ENCODE measurements at regions not wholly inside any gene's neighbourhood (a gene's known extent, or its start where the extent isn't known, plus 50 kb on each side); places are given as distances from the start of the nearest gene placed in this dataset.
"Not testable (repeated sequence)": the region's sequence is repeated elsewhere in the genome, so short reads cannot be mapped to it uniquely, and the experiment has no call there.

GRCh38 chr2:131602444-131602843 is 74.8 kb downstream of the CCDC74A start:
- H3K4me3 ChIP-seq (ENCODE audit: low read depth in 1 of 3, low read length in 3 of 3); H3K4me1 ChIP-seq (ENCODE audit: control insufficient read depth in 4 of 4, insufficient read depth in 4 of 4, low read length in 3 of 4); H3K27ac ChIP-seq (ENCODE audit: low read depth in 1 of 2, low read length in 2 of 2); DNase-seq (ENCODE audit: low spot score); H3K27me3 ChIP-seq (ENCODE audit: control insufficient read depth in 4 of 4, insufficient read depth in 4 of 4, low read length in 3 of 4); H3K36me3 ChIP-seq (ENCODE audit: control insufficient read depth in 4 of 4, insufficient read depth in 3 of 4, low read depth in 1 of 4, low read length in 3 of 4); H3K9me3 ChIP-seq (ENCODE audit: control insufficient read depth in 4 of 4, low read length in 3 of 4); H3K9ac ChIP-seq (ENCODE audit: low read depth in 1 of 2, low read length in 2 of 2): not testable (repeated sequence)
- WGBS = 79% methylated on average over 4 of the region's 5 CpGs

GRCh38 chr2:131604652-131605051 is 77.0 kb downstream of the CCDC74A start:
- not testable (repeated sequence) for H3K27me3 ChIP-seq (ENCODE audit: control insufficient read depth in 4 of 4, insufficient read depth in 4 of 4, low read length in 3 of 4); H3K9ac ChIP-seq (ENCODE audit: low read depth in 1 of 2, low read length in 2 of 2); H3K4me1 ChIP-seq (ENCODE audit: control insufficient read depth in 4 of 4, insufficient read depth in 4 of 4, low read length in 3 of 4); DNase-seq (ENCODE audit: low spot score); H3K4me3 ChIP-seq (ENCODE audit: low read depth in 1 of 3, low read length in 3 of 3); H3K36me3 ChIP-seq (ENCODE audit: control insufficient read depth in 4 of 4, insufficient read depth in 3 of 4, low read depth in 1 of 4, low read length in 3 of 4); H3K27ac ChIP-seq (ENCODE audit: low read depth in 1 of 2, low read length in 2 of 2); H3K9me3 ChIP-seq (ENCODE audit: control insufficient read depth in 4 of 4, low read length in 3 of 4)
- WGBS = 73% methylated on average over 2 of the region's 2 CpGs

- not testable (repeated sequence) for H3K9ac ChIP-seq (ENCODE audit: low read depth in 1 of 2, low read length in 2 of 2); H3K27me3 ChIP-seq (ENCODE audit: control insufficient read depth in 4 of 4, insufficient read depth in 4 of 4, low read length in 3 of 4); H3K4me3 ChIP-seq (ENCODE audit: low read depth in 1 of 3, low read length in 3 of 3); H3K27ac ChIP-seq (ENCODE audit: low read depth in 1 of 2, low read length in 2 of 2); H3K9me3 ChIP-seq (ENCODE audit: control insufficient read depth in 4 of 4, low read length in 3 of 4); DNase-seq (ENCODE audit: low spot score); H3K36me3 ChIP-seq (ENCODE audit: control insufficient read depth in 4 of 4, insufficient read depth in 3 of 4, low read depth in 1 of 4, low read length in 3 of 4); H3K4me1 ChIP-seq (ENCODE audit: control insufficient read depth in 4 of 4, insufficient read depth in 4 of 4, low read length in 3 of 4)
- 42% methylated on average over 1 of the region's 1 CpG for WGBS
These were observed 78.7 kb downstream of the CCDC74A start for GRCh38 chr2:131606366-131606765.

GRCh38 chr2:131607056-131607455 is 79.4 kb downstream of the CCDC74A start:
- not testable (repeated sequence) for H3K9me3 ChIP-seq (ENCODE audit: control insufficient read depth in 4 of 4, low read length in 3 of 4); H3K9ac ChIP-seq (ENCODE audit: low read depth in 1 of 2, low read length in 2 of 2); DNase-seq (ENCODE audit: low spot score); H3K36me3 ChIP-seq (ENCODE audit: control insufficient read depth in 4 of 4, insufficient read depth in 3 of 4, low read depth in 1 of 4, low read length in 3 of 4); H3K4me3 ChIP-seq (ENCODE audit: low read depth in 1 of 3, low read length in 3 of 3); H3K27ac ChIP-seq (ENCODE audit: low read depth in 1 of 2, low read length in 2 of 2); H3K27me3 ChIP-seq (ENCODE audit: control insufficient read depth in 4 of 4, insufficient read depth in 4 of 4, low read length in 3 of 4); H3K4me1 ChIP-seq (ENCODE audit: control insufficient read depth in 4 of 4, insufficient read depth in 4 of 4, low read length in 3 of 4)
- 66% methylated on average over 5 of the region's 5 CpGs for WGBS

- 80% methylated on average over 3 of the region's 3 CpGs for WGBS
- H3K4me1 ChIP-seq (ENCODE audit: control insufficient read depth in 4 of 4, insufficient read depth in 4 of 4, low read length in 3 of 4); H3K36me3 ChIP-seq (ENCODE audit: control insufficient read depth in 4 of 4, insufficient read depth in 3 of 4, low read depth in 1 of 4, low read length in 3 of 4); H3K9me3 ChIP-seq (ENCODE audit: control insufficient read depth in 4 of 4, low read length in 3 of 4); H3K9ac ChIP-seq (ENCODE audit: low read depth in 1 of 2, low read length in 2 of 2); DNase-seq (ENCODE audit: low spot score); H3K4me3 ChIP-seq (ENCODE audit: low read depth in 1 of 3, low read length in 3 of 3); H3K27me3 ChIP-seq (ENCODE audit: control insufficient read depth in 4 of 4, insufficient read depth in 4 of 4, low read length in 3 of 4); H3K27ac ChIP-seq (ENCODE audit: low read depth in 1 of 2, low read length in 2 of 2): not testable (repeated sequence)
These were observed 86.9 kb downstream of the CCDC74A start for GRCh38 chr2:131614539-131614938.

- H3K4me1 ChIP-seq (ENCODE audit: control insufficient read depth in 4 of 4, insufficient read depth in 4 of 4, low read length in 3 of 4); H3K9ac ChIP-seq (ENCODE audit: low read depth in 1 of 2, low read length in 2 of 2); H3K27me3 ChIP-seq (ENCODE audit: control insufficient read depth in 4 of 4, insufficient read depth in 4 of 4, low read length in 3 of 4); H3K4me3 ChIP-seq (ENCODE audit: low read depth in 1 of 3, low read length in 3 of 3); H3K36me3 ChIP-seq (ENCODE audit: control insufficient read depth in 4 of 4, insufficient read depth in 3 of 4, low read depth in 1 of 4, low read length in 3 of 4); H3K9me3 ChIP-seq (ENCODE audit: control insufficient read depth in 4 of 4, low read length in 3 of 4); DNase-seq (ENCODE audit: low spot score); H3K27ac ChIP-seq (ENCODE audit: low read depth in 1 of 2, low read length in 2 of 2): not testable (repeated sequence)
- WGBS = 78% methylated on average over 3 of the region's 3 CpGs
These were observed 90.6 kb downstream of the CCDC74A start for GRCh38 chr2:131618320-131618719.

- not testable (repeated sequence) for H3K36me3 ChIP-seq (ENCODE audit: control insufficient read depth in 4 of 4, insufficient read depth in 3 of 4, low read depth in 1 of 4, low read length in 3 of 4); H3K27me3 ChIP-seq (ENCODE audit: control insufficient read depth in 4 of 4, insufficient read depth in 4 of 4, low read length in 3 of 4); DNase-seq (ENCODE audit: low spot score); H3K27ac ChIP-seq (ENCODE audit: low read depth in 1 of 2, low read length in 2 of 2); H3K4me1 ChIP-seq (ENCODE audit: control insufficient read depth in 4 of 4, insufficient read depth in 4 of 4, low read length in 3 of 4); H3K9ac ChIP-seq (ENCODE audit: low read depth in 1 of 2, low read length in 2 of 2); H3K4me3 ChIP-seq (ENCODE audit: low read depth in 1 of 3, low read length in 3 of 3); H3K9me3 ChIP-seq (ENCODE audit: control insufficient read depth in 4 of 4, low read length in 3 of 4)
- WGBS = 90% methylated on average over 2 of the region's 2 CpGs
These were observed 95.2 kb downstream of the CCDC74A start for GRCh38 chr2:131622874-131623273.

- H3K27ac ChIP-seq (ENCODE audit: low read depth in 1 of 2, low read length in 2 of 2); H3K9ac ChIP-seq (ENCODE audit: low read depth in 1 of 2, low read length in 2 of 2); H3K4me3 ChIP-seq (ENCODE audit: low read depth in 1 of 3, low read length in 3 of 3); H3K36me3 ChIP-seq (ENCODE audit: control insufficient read depth in 4 of 4, insufficient read depth in 3 of 4, low read depth in 1 of 4, low read length in 3 of 4); DNase-seq (ENCODE audit: low spot score); H3K9me3 ChIP-seq (ENCODE audit: control insufficient read depth in 4 of 4, low read length in 3 of 4); H3K4me1 ChIP-seq (ENCODE audit: control insufficient read depth in 4 of 4, insufficient read depth in 4 of 4, low read length in 3 of 4); H3K27me3 ChIP-seq (ENCODE audit: control insufficient read depth in 4 of 4, insufficient read depth in 4 of 4, low read length in 3 of 4): not testable (repeated sequence)
- 93% methylated on average over 10 of the region's 10 CpGs for WGBS
These were observed 98.3 kb downstream of the CCDC74A start for GRCh38 chr2:131626011-131626410.

- not testable (repeated sequence) for DNase-seq (ENCODE audit: low spot score)
These were observed 98.9 kb downstream of the CCDC74A start for GRCh38 chr2:131626565-131626964.

More at GRCh38 chr2:131626565-131626964, 98.9 kb downstream of the CCDC74A start:
- not testable (repeated sequence) for H3K36me3 ChIP-seq (ENCODE audit: control insufficient read depth in 4 of 4, insufficient read depth in 3 of 4, low read depth in 1 of 4, low read length in 3 of 4); H3K27ac ChIP-seq (ENCODE audit: low read depth in 1 of 2, low read length in 2 of 2); H3K27me3 ChIP-seq (ENCODE audit: control insufficient read depth in 4 of 4, insufficient read depth in 4 of 4, low read length in 3 of 4); H3K9ac ChIP-seq (ENCODE audit: low read depth in 1 of 2, low read length in 2 of 2); H3K4me3 ChIP-seq (ENCODE audit: low read depth in 1 of 3, low read length in 3 of 3); H3K4me1 ChIP-seq (ENCODE audit: control insufficient read depth in 4 of 4, insufficient read depth in 4 of 4, low read length in 3 of 4); H3K9me3 ChIP-seq (ENCODE audit: control insufficient read depth in 4 of 4, low read length in 3 of 4)
- 88% methylated on average over 19 of the region's 19 CpGs for WGBS

Measured in liver (tissue), 6 donors.